ENCODE measurements at regions not wholly inside any gene's neighbourhood (a gene's known extent, or its start where the extent isn't known, plus 50 kb on each side); places are given as distances from the start of the nearest gene placed in this dataset.
"Not testable (repeated sequence)": the region's sequence is repeated elsewhere in the genome, so short reads cannot be mapped to it uniquely, and the experiment has no call there.

DNA sequence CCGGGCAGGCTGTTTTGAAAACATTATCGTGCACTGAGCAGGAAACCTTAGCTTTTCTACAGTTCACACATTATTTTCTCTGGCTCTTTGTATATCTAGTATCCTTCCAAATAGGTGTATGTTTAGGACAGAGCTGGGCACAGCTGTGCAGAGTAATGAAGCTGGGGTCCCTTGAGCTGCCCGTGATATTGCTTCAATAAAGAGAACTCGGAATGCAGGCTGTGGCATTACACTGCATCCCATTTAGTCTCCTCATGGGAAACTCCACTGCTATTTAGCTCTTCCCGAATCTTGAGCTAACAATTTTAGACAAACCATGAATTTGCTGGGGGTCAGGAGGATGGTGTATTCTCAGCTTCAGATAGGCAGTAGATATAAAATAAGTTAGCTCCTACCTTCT lies 348.3 kb downstream of the ACTR3B start:
- 64 to 82% (median 74%) methylated on average over 5 of the region's 5 CpGs for WGBS, 5 donors
- Histone ChIP-seq H3K9me3 (peaks cover 0 to 12% (median 0%) of the 10 kb centered on the region in 8 donors), H3K36me3 (no peaks in the 10 kb centered on the region), H3K27me3 (replicated peaks in 1 of 7) (no peaks in the 10 kb centered on the region), H3K4me1 (no peaks in the 10 kb centered on the region), H3K4me3 (no peak overlapping the region), H3K27ac (no peak overlapping the region)
- no peak for DNase-seq
- intact Hi-C loops (cut with DNase I; ENCODE audit: low total_unique reads) = no loop called here
- TF ChIP-seq, protein P1, sequence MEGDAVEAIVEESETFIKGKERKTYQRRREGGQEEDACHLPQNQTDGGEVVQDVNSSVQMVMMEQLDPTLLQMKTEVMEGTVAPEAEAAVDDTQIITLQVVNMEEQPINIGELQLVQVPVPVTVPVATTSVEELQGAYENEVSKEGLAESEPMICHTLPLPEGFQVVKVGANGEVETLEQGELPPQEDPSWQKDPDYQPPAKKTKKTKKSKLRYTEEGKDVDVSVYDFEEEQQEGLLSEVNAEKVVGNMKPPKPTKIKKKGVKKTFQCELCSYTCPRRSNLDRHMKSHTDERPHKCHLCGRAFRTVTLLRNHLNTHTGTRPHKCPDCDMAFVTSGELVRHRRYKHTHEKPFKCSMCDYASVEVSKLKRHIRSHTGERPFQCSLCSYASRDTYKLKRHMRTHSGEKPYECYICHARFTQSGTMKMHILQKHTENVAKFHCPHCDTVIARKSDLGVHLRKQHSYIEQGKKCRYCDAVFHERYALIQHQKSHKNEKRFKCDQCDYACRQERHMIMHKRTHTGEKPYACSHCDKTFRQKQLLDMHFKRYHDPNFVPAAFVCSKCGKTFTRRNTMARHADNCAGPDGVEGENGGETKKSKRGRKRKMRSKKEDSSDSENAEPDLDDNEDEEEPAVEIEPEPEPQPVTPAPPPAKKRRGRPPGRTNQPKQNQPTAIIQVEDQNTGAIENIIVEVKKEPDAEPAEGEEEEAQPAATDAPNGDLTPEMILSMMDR (IDR thresholded peaks at IDR 0.05 in 8 of 11, conservative IDR thresholded peaks at IDR 0.05 in 3 of 11) = no peak
- TF ChIP-seq POLR2A (IDR thresholded peaks at IDR 0.05) (no peak), POLR2AphosphoS5 (IDR thresholded peaks at IDR 0.05) (no peak)

DNA sequence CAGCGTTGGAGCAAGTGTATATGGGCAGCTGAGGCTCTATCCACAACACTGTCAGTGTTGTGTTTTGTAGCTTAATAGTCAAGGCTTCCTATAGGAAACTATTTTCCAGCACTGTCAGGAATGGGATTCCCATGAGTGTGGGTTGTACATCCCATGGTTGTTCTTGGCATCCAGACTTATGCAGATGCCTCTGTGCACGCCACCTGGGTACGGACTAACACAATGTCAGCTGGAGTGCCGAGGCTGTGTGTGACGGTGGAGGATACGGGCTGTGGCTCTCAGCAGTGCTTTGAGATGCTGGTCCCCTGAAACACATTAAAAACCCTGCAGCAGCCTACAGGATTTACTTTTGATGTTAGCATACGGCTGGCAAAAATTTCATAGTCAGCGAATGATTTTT lies 350.0 kb downstream of the ACTR3B start:
- no peak for DNase-seq
- Histone ChIP-seq H3K9me3 (peaks cover 0 to 12% (median 0%) of the 10 kb centered on the region in 8 donors), H3K27me3 (replicated peaks in 1 of 7) (no peaks in the 10 kb centered on the region), H3K4me3 (no peak overlapping the region), H3K36me3 (no peaks in the 10 kb centered on the region), H3K4me1 (no peaks in the 10 kb centered on the region), H3K27ac (no peak overlapping the region)
- intact Hi-C loops (cut with DNase I; ENCODE audit: low total_unique reads) = no loop called here
- TF ChIP-seq, protein P1 (IDR thresholded peaks at IDR 0.05 in 8 of 11, conservative IDR thresholded peaks at IDR 0.05 in 3 of 11) = no peak
- TF ChIP-seq POLR2AphosphoS5 (IDR thresholded peaks at IDR 0.05) (no peak), POLR2A (IDR thresholded peaks at IDR 0.05) (no peak)
- WGBS, 5 donors = 84 to 96% (median 93%) methylated on average over 6 to 8 of the region's 8 CpGs

DNA sequence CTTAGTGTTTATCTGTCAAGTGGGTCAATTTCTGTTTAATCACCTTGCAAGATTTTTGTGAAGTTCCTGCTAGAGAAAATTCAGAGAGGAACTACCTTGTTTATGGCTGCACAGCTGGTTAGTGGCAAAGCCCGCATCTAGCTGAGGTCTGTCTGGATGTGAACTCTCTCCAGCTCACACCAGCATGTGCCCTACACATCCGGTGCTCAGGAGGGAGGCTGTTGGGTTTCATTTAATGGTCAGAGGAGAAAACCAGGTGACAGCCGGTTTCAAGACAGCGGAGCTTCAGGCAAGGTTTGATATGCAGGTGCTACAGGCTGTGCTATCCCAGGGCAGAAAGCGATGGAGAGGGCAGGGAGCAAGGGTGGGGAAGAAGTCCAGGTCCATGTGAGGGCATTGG lies 351.1 kb downstream of the ACTR3B start:
- Histone ChIP-seq H3K36me3 (no peaks in the 10 kb centered on the region), H3K9me3 (peaks cover 0 to 14% (median under 1%) of the 10 kb centered on the region in 8 donors), H3K4me3 (no peak overlapping the region), H3K27me3 (replicated peaks in 1 of 7) (no peaks in the 10 kb centered on the region), H3K4me1 (no peaks in the 10 kb centered on the region), H3K27ac (no peak overlapping the region)
- intact Hi-C loops (cut with DNase I; ENCODE audit: low total_unique reads) = no loop called here
- TF ChIP-seq, protein P1 (IDR thresholded peaks at IDR 0.05 in 8 of 11, conservative IDR thresholded peaks at IDR 0.05 in 3 of 11) = no peak
- TF ChIP-seq POLR2AphosphoS5 (IDR thresholded peaks at IDR 0.05) = no peak
- no peak for TF ChIP-seq POLR2A (IDR thresholded peaks at IDR 0.05)
- WGBS, 5 donors = 79 to 95% (median 90%) methylated on average over 5 of the region's 5 CpGs
- no peak for DNase-seq

DNA sequence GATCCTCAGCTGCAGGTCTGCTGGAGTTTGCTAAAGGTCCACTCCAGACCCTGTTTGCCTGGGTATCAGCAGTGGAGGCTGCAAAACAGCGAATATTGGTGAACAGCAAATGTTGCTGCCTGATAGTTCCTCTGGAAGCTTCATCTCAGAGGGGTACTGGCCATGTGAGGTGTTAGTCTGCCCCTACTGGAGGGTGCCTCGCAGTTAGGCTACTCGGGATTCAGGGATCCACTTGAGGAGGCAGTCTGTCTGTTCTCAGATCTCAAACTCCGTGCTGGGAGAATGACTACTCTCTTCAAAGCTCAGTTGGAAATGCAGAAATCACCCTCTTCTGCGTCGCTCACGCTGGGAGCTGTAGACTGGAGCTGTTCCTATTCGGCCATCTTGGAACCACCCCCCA lies 362.7 kb downstream of the ACTR3B start:
- H3K9me3 ChIP-seq = peaks cover 0 to 32% (median 9%) of the 10 kb centered on the region in 8 donors
- H3K27me3 ChIP-seq (replicated peaks in 1 of 7); H3K4me1 ChIP-seq; intact Hi-C loops (cut with DNase I; ENCODE audit: low total_unique reads); H3K27ac ChIP-seq; DNase-seq; H3K4me3 ChIP-seq; H3K36me3 ChIP-seq: not testable (repeated sequence)
- WGBS, 5 donors = 64 to 88% (median 75%) methylated on average over 8 of the region's 8 CpGs

DNA sequence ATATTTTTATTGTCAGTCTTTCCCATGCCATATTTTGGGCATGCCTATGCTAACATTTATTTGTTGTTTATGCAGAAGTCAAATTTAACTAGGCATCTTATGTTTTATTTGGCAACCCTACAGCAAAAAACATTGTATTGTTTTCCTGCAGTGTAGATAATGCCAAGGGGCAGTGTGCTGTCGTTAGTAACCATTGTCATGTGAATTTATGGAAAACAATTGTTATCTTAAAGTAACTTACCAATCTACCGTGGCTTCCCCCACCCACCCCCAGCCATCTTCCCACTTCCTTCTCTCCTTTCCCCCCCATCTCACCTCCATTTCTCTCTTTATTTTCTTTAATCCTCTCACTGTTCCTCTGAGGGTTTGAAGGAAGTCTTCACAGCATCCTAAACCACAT lies 370.5 kb downstream of the ACTR3B start:
- H3K4me1 ChIP-seq = no peaks in the 10 kb centered on the region
- no peaks in the 10 kb centered on the region for H3K36me3 ChIP-seq
- DNase-seq = no peak
- 7 to 26% (median 20%) methylated on average over 2 of the region's 2 CpGs for WGBS, 5 donors
- H3K9me3 ChIP-seq = peaks cover 0 to 30% (median 11%) of the 10 kb centered on the region in 8 donors
- no peaks in the 10 kb centered on the region for H3K27me3 ChIP-seq (replicated peaks in 1 of 7)
- intact Hi-C loops (cut with DNase I; ENCODE audit: low total_unique reads) = no loop called here
- TF ChIP-seq, protein P1 (IDR thresholded peaks at IDR 0.05 in 8 of 11, conservative IDR thresholded peaks at IDR 0.05 in 3 of 11) = no peak
- TF ChIP-seq POLR2AphosphoS5 (IDR thresholded peaks at IDR 0.05) = no peak
- no peak for TF ChIP-seq POLR2A (IDR thresholded peaks at IDR 0.05)
- no peak overlapping the region for H3K4me3 ChIP-seq
- no peak overlapping the region for H3K27ac ChIP-seq

Measured in spleen (tissue), 11 donors.